ENCODE measurements at regions not wholly inside any gene's neighbourhood (a gene's known extent, or its start where the extent isn't known, plus 50 kb on each side); places are given as distances from the start of the nearest gene placed in this dataset.

DNA sequence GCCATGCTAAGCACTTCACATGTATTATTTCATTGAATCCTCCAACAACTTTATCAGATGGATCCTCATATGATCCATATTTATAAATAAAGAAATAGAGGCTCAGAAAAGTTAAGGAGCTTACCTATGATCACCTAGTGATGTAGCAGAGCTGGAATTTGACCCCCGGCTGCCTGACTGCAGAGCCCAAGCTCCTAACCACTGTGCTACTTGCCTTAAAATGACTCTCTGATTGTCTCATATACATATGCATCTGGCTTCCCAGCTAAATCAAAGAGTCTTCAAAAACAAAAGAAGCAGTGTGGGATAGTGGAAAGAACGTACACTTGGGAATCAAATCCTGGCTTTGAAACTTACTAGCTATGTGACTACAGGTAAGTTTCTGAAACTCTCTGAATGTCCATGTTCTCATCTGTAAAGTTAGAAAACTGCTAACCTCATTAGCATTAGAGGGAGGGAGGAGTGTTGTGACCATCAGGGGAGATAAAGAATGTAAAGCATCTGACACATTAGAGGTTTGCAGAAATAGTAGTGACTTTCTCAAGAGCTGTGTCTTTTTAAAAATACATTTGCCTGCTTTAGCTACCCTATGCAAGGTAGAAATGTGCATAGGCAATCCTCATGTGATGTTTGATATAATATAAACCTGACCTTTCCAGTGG, 67.2 kb upstream of the BARHL2 start:
- Histone ChIP-seq H3K36me3 (ENCODE audit: control insufficient read depth, insufficient read depth, low read length) (no peaks in the 10 kb centered on the region), H3K9me3 (ENCODE audit: control insufficient read depth, low read length) (no peaks in the 10 kb centered on the region), H3K4me3 (ENCODE audit: insufficient read depth, low read depth, low read length) (no peak overlapping the region), H3K4me1 (ENCODE audit: control insufficient read depth, insufficient read depth, low read length) (peaks cover 2% of the 10 kb centered on the region), H3K27me3 (ENCODE audit: control insufficient read depth, insufficient read depth, low read length, poor library complexity, severe bottlenecking) (no peaks in the 10 kb centered on the region), H3K27ac (ENCODE audit: insufficient read depth, low read depth, low read length, poor library complexity, severe bottlenecking) (no peak overlapping the region)
- 37 to 57% methylated on average over 2 of the region's 2 CpGs for WGBS, 2 experiments

DNA sequence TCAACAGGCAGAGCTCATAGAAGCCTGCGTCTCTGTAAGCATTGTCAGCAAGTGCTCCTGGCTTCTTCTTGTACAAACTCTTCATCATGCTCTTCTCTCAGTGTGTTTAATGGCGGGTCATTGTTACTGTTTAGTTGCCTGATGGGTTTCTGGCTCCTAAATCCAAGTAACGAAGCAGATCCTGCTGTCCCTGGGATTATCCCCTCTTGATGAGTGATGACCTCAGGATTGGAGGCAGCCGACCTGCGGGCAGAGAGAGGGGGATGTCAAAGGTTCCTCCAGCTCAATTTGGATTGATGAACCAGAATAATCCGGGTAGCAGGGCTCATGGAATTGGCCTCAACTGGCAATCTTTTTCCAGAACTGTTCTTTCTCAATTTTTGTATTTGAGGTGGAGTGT, 66.1 kb upstream of the BARHL2 start:
- H3K4me1 ChIP-seq (ENCODE audit: control insufficient read depth, insufficient read depth, low read length): peaks cover 2% of the 10 kb centered on the region
- no peak overlapping the region for H3K4me3 ChIP-seq (ENCODE audit: insufficient read depth, low read depth, low read length)
- 75 to 82% methylated on average over 6 of the region's 6 CpGs for WGBS, 2 experiments
- no peaks in the 10 kb centered on the region for H3K9me3 ChIP-seq (ENCODE audit: control insufficient read depth, low read length)
- no peak overlapping the region for H3K27ac ChIP-seq (ENCODE audit: insufficient read depth, low read depth, low read length, poor library complexity, severe bottlenecking)
- no peaks in the 10 kb centered on the region for H3K36me3 ChIP-seq (ENCODE audit: control insufficient read depth, insufficient read depth, low read length)
- H3K27me3 ChIP-seq (ENCODE audit: control insufficient read depth, insufficient read depth, low read length, poor library complexity, severe bottlenecking): no peaks in the 10 kb centered on the region

DNA sequence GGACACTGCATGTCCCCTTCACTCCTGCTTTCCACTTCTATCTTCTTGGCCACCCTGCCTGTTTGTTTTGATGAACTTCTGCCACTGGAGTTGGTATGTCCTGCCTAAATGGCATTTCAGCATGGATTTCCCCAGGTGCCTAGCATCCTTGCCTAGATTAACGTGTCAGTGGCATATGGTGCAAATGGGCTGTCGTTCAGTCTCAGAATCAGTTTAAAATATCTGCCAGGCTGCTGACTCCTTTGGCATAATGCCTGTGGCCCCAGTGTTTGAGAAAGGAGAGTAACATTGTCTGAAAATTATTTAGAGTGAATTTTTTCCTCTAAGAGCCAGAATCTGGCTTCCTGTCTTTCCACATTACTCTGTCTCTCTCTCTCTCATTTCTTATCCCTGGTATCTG, 64.9 kb upstream of the BARHL2 start:
- no peaks in the 10 kb centered on the region for H3K9me3 ChIP-seq (ENCODE audit: control insufficient read depth, low read length)
- H3K27ac ChIP-seq (ENCODE audit: insufficient read depth, low read depth, low read length, poor library complexity, severe bottlenecking): no peak overlapping the region
- WGBS, 2 experiments: 94 to 95% methylated on average over 2 of the region's 2 CpGs
- H3K4me3 ChIP-seq (ENCODE audit: insufficient read depth, low read depth, low read length): no peak overlapping the region
- no peaks in the 10 kb centered on the region for H3K36me3 ChIP-seq (ENCODE audit: control insufficient read depth, insufficient read depth, low read length)
- H3K27me3 ChIP-seq (ENCODE audit: control insufficient read depth, insufficient read depth, low read length, poor library complexity, severe bottlenecking): no peaks in the 10 kb centered on the region
- H3K4me1 ChIP-seq (ENCODE audit: control insufficient read depth, insufficient read depth, low read length): peaks cover 2% of the 10 kb centered on the region

DNA sequence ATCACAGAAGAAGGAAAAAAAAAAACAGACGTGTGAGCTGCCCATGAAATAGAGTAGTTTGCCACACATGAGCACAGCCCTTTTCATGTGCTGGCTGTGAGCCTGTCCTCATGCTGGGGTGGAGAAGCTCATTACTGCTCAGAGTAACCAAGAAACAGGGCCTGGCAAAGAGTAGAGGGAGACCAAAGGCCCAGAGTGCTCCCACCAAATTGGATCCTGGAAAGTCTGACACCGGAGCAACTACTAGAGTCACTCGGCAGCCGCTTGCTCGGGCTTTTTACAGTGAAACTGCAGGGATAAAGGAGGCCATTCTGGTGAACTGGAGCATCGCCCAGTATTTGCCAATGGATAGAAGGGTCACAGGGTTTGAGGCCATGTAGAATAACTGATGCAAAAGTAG, 64.4 kb upstream of the BARHL2 start:
- H3K27me3 ChIP-seq (ENCODE audit: control insufficient read depth, insufficient read depth, low read length, poor library complexity, severe bottlenecking): no peaks in the 10 kb centered on the region
- peaks cover 2% of the 10 kb centered on the region for H3K4me1 ChIP-seq (ENCODE audit: control insufficient read depth, insufficient read depth, low read length)
- H3K9me3 ChIP-seq (ENCODE audit: control insufficient read depth, low read length): no peaks in the 10 kb centered on the region
- H3K27ac ChIP-seq (ENCODE audit: insufficient read depth, low read depth, low read length, poor library complexity, severe bottlenecking): no peak overlapping the region
- WGBS, 2 experiments: 91% methylated on average over 6 of the region's 6 CpGs
- no peaks in the 10 kb centered on the region for H3K36me3 ChIP-seq (ENCODE audit: control insufficient read depth, insufficient read depth, low read length)
- no peak overlapping the region for H3K4me3 ChIP-seq (ENCODE audit: insufficient read depth, low read depth, low read length)

GRCh38 chr1:90780981-90781380, 63.9 kb upstream of the BARHL2 start:
- Histone ChIP-seq H3K27me3 (ENCODE audit: control insufficient read depth, insufficient read depth, low read length, poor library complexity, severe bottlenecking) (no peaks in the 10 kb centered on the region), H3K4me3 (ENCODE audit: insufficient read depth, low read depth, low read length) (no peak overlapping the region), H3K9me3 (ENCODE audit: control insufficient read depth, low read length) (no peaks in the 10 kb centered on the region), H3K27ac (ENCODE audit: insufficient read depth, low read depth, low read length, poor library complexity, severe bottlenecking) (no peak overlapping the region), H3K4me1 (ENCODE audit: control insufficient read depth, insufficient read depth, low read length) (peaks cover 2% of the 10 kb centered on the region), H3K36me3 (ENCODE audit: control insufficient read depth, insufficient read depth, low read length) (no peaks in the 10 kb centered on the region)
- WGBS, 2 experiments: 96 to 100% methylated on average over 2 of the region's 2 CpGs

DNA sequence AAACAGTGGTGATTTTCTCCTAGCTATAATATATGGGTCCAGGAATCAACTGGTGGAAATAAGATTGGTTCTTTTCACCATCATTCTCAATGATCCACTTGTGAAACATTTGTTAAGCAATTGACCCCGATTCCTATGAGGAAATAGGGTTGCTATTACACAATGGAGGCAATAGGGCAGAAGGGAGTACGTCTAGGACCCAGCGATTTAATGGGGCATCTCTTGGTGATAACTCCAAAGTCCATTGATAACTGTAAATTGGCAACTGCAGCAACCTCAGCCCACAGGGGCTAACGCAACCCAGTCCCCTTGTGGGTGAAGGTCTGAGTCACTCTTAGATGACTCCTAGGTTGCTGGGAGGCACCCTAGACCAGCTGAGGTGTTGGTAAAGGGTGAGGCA, 62.5 kb upstream of the BARHL2 start:
- Histone ChIP-seq H3K4me3 (ENCODE audit: insufficient read depth, low read depth, low read length) (no peak overlapping the region), H3K4me1 (ENCODE audit: control insufficient read depth, insufficient read depth, low read length) (peaks cover 2% of the 10 kb centered on the region), H3K36me3 (ENCODE audit: control insufficient read depth, insufficient read depth, low read length) (no peaks in the 10 kb centered on the region), H3K27me3 (ENCODE audit: control insufficient read depth, insufficient read depth, low read length, poor library complexity, severe bottlenecking) (no peaks in the 10 kb centered on the region), H3K9me3 (ENCODE audit: control insufficient read depth, low read length) (no peaks in the 10 kb centered on the region), H3K27ac (ENCODE audit: insufficient read depth, low read depth, low read length, poor library complexity, severe bottlenecking) (no peak overlapping the region)
- 93 to 96% methylated on average over 4 of the region's 4 CpGs for WGBS, 2 experiments

DNA sequence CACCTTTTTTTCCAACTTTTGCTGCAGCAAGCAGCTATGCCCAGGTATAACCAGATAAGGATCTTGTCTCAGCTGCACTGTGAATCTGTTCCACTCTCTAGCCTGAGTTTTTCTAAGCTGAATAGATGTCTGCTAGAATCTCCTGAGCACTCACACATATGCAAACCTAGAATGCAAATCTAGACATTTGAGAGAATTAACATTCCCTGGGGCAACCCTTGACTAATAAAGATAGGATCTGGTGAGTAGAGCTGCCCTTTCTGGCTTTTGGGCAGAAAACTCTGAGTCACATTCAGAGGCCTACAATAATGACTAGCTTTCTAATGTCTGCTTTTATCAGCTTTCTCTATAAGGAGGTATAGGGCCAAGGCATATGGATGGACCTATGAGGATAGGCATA, 61.4 kb upstream of the BARHL2 start:
- Histone ChIP-seq H3K36me3 (ENCODE audit: control insufficient read depth, insufficient read depth, low read length) (no peaks in the 10 kb centered on the region), H3K27me3 (ENCODE audit: control insufficient read depth, insufficient read depth, low read length, poor library complexity, severe bottlenecking) (no peaks in the 10 kb centered on the region), H3K4me3 (ENCODE audit: insufficient read depth, low read depth, low read length) (no peak overlapping the region), H3K4me1 (ENCODE audit: control insufficient read depth, insufficient read depth, low read length) (peaks cover 2% of the 10 kb centered on the region), H3K9me3 (ENCODE audit: control insufficient read depth, low read length) (no peaks in the 10 kb centered on the region), H3K27ac (ENCODE audit: insufficient read depth, low read depth, low read length, poor library complexity, severe bottlenecking) (no peak overlapping the region)

DNA sequence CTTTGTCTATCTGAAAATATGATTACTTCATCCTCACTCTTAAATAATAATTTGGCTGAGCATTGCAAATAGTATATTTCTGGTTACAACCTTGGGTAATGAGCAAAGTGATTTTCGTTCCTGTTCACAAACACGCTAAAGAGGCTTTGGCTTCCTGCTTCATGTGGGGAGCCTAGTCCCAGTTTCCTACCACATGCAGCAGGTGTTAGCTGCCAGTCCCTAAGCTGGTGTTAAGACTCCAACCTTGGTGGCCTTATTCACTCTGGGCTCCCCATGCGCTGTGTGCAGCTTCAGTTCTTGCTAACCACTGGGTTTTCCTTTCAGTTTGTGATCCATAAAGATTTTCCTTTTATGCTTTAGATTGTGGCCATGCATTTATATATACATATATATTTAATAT, 56.7 kb upstream of the BARHL2 start:
- no peak overlapping the region for H3K4me3 ChIP-seq (ENCODE audit: insufficient read depth, low read depth, low read length)
- WGBS, 2 experiments: 93 to 95% methylated on average over 3 of the region's 3 CpGs
- H3K36me3 ChIP-seq (ENCODE audit: control insufficient read depth, insufficient read depth, low read length): no peaks in the 10 kb centered on the region
- H3K4me1 ChIP-seq (ENCODE audit: control insufficient read depth, insufficient read depth, low read length): no peaks in the 10 kb centered on the region
- no peaks in the 10 kb centered on the region for H3K9me3 ChIP-seq (ENCODE audit: control insufficient read depth, low read length)
- no peaks in the 10 kb centered on the region for H3K27me3 ChIP-seq (ENCODE audit: control insufficient read depth, insufficient read depth, low read length, poor library complexity, severe bottlenecking)
- H3K27ac ChIP-seq (ENCODE audit: insufficient read depth, low read depth, low read length, poor library complexity, severe bottlenecking): no peak overlapping the region

GRCh38 chr1:90768826-90769225, 51.7 kb upstream of the BARHL2 start:
- H3K9me3 ChIP-seq (ENCODE audit: control insufficient read depth, low read length): no peaks in the 10 kb centered on the region
- H3K4me1 ChIP-seq (ENCODE audit: control insufficient read depth, insufficient read depth, low read length): no peaks in the 10 kb centered on the region
- WGBS, 2 experiments: 83 to 94% methylated on average over 1 to 2 of the region's 2 CpGs
- H3K4me3 ChIP-seq (ENCODE audit: insufficient read depth, low read depth, low read length): no peak overlapping the region
- H3K36me3 ChIP-seq (ENCODE audit: control insufficient read depth, insufficient read depth, low read length): no peaks in the 10 kb centered on the region
- H3K27me3 ChIP-seq (ENCODE audit: control insufficient read depth, insufficient read depth, low read length, poor library complexity, severe bottlenecking): no peaks in the 10 kb centered on the region
- H3K27ac ChIP-seq (ENCODE audit: insufficient read depth, low read depth, low read length, poor library complexity, severe bottlenecking): no peak overlapping the region

- no peaks in the 10 kb centered on the region for H3K4me1 ChIP-seq (ENCODE audit: control insufficient read depth, insufficient read depth, low read length)
- H3K9me3 ChIP-seq (ENCODE audit: control insufficient read depth, low read length): no peaks in the 10 kb centered on the region
- whole genome bisulfite sequencing, 2 experiments: 80 to 94% methylated on average over 1 of the region's 1 CpG
- no peak overlapping the region for H3K27ac ChIP-seq (ENCODE audit: insufficient read depth, low read depth, low read length, poor library complexity, severe bottlenecking)
- no peak overlapping the region for H3K4me3 ChIP-seq (ENCODE audit: insufficient read depth, low read depth, low read length)
- H3K27me3 ChIP-seq (ENCODE audit: control insufficient read depth, insufficient read depth, low read length, poor library complexity, severe bottlenecking): no peaks in the 10 kb centered on the region
- no peaks in the 10 kb centered on the region for H3K36me3 ChIP-seq (ENCODE audit: control insufficient read depth, insufficient read depth, low read length)
Measured at GRCh38 chr1:90768098-90768497, 51.0 kb upstream of the BARHL2 start.
